ENCODE measurements at regions not wholly inside any gene's neighbourhood (a gene's known extent, or its start where the extent isn't known, plus 50 kb on each side); places are given as distances from the start of the nearest gene placed in this dataset.

DNA sequence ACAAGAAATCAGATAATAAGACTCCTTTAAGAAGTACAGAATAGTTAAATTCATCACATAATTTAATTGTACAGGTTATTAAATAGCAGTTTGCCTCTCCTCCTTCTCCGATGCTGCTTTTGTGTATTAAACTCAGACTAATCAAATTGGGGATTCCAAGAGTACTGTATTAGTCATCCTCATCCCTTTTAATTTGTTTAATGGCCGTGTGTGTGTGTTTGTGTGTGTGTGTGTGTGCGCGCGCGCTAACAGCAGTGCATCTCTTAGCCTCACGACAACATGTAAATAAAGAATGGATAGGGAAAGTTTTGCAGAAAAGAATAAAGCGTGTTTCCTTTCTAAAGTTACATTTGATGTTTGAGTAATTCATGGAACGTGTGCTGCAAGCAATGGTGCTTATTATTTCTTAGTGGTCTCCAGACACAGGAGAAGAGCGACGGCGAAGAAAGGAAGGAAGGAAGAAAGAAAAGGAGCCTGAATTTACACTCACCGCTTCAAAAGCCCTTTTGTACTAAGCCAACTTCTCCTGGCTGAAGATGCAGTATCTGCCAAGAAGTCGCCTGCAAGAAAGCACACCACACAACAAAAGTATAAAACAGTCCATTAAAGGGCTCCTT, 220.3 kb downstream of the ASCL1 start:
- Histone ChIP-seq H3K23ac (ENCODE audit: low read length) (no peak overlapping the region), H3K56ac (ENCODE audit: low read length) (no peak overlapping the region), H2BK120ac (ENCODE audit: low read depth, low read length) (no peak overlapping the region), H2BK5ac (ENCODE audit: low read length) (no peak overlapping the region), H3K9ac (ENCODE audit: low read length) (no peak overlapping the region), H3K4me1 (ENCODE audit: control insufficient read depth, low read depth, low read length) (no peaks in the 10 kb centered on the region), H3K79me1 (ENCODE audit: low read length) (no peaks in the 10 kb centered on the region), H2AK5ac (ENCODE audit: low read length) (no peak overlapping the region), H3K27me3 (ENCODE audit: insufficient read depth, low read length, poor library complexity) (no peaks in the 10 kb centered on the region), H3K36me3 (ENCODE audit: control insufficient read depth, insufficient read depth, low read length) (no peaks in the 10 kb centered on the region), H3K4ac (ENCODE audit: low read depth, low read length) (no peak overlapping the region), H3K18ac (ENCODE audit: low read length) (no peak overlapping the region), H3K4me2 (ENCODE audit: low read length) (no peak overlapping the region), H3K4me3 (ENCODE audit: low read length) (no peak overlapping the region), H4K8ac (ENCODE audit: low read depth, low read length) (no peak overlapping the region), H3K79me2 (ENCODE audit: control insufficient read depth, insufficient read depth, low read length) (no peaks in the 10 kb centered on the region), H2BK15ac (replicated peaks; ENCODE audit: low read depth) (no peak overlapping the region), H4K5ac (ENCODE audit: low read length) (no peak overlapping the region), H3K27ac (ENCODE audit: low read depth, low read length) (no peak overlapping the region)
- WGBS (ENCODE audit: extremely low coverage, insufficient coverage, low lambda C conversion rate) = no CpG with 5 or more reads among the region's 14 CpGs
- DNase-seq = no peak

DNA sequence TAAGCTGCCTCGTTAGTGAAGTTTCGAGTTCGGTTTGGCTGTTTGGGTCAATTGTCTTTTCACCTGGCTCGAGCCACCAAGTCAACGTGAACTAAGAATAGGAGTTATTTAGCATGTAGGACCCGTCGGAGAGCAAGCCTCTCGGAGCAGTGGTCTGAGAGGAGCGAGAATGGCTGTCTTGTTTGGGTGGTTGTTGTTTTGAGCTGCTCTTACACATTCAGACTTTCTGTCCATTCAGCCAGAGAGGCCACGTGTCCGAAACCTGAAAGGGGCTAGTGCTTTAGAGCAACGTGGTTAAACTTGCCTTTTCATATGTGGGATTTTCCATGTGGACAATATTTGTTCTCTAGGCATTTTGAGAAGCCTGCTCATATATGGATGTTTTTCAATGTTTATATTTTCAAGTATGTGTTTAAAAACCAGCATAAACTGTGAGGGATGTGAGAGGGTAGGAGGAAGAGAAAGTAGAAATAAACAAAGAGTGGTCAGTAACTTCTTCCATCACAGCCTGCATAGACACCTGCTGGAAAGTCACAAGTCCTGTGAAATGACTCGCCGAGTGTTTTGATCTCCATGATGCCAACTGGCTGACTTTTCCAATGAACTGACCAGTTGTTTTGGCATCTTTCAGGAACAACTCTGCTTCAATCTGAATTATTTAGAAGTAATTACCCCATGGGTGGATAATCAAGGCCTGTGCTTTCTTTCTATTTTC, 221.0 kb downstream of the ASCL1 start:
- Histone ChIP-seq H3K79me2 (ENCODE audit: control insufficient read depth, insufficient read depth, low read length) (no peaks in the 10 kb centered on the region), H3K36me3 (ENCODE audit: control insufficient read depth, insufficient read depth, low read length) (no peaks in the 10 kb centered on the region), H3K4me2 (ENCODE audit: low read length) (no peak overlapping the region), H2BK5ac (ENCODE audit: low read length) (no peak overlapping the region), H2BK15ac (replicated peaks; ENCODE audit: low read depth) (no peak overlapping the region), H3K23ac (ENCODE audit: low read length) (no peak overlapping the region), H3K4ac (ENCODE audit: low read depth, low read length) (no peak overlapping the region), H3K4me1 (ENCODE audit: control insufficient read depth, low read depth, low read length) (no peaks in the 10 kb centered on the region), H2AK5ac (ENCODE audit: low read length) (no peak overlapping the region), H3K27ac (ENCODE audit: low read depth, low read length) (no peak overlapping the region), H4K5ac (ENCODE audit: low read length) (no peak overlapping the region), H4K8ac (ENCODE audit: low read depth, low read length) (no peak overlapping the region), H2BK120ac (ENCODE audit: low read depth, low read length) (no peak overlapping the region), H3K27me3 (ENCODE audit: insufficient read depth, low read length, poor library complexity) (no peaks in the 10 kb centered on the region), H3K18ac (ENCODE audit: low read length) (no peak overlapping the region), H3K56ac (ENCODE audit: low read length) (no peak overlapping the region), H3K79me1 (ENCODE audit: low read length) (no peaks in the 10 kb centered on the region), H3K4me3 (ENCODE audit: low read length) (no peak overlapping the region), H3K9ac (ENCODE audit: low read length) (no peak overlapping the region)
- DNase-seq = no peak
- WGBS (ENCODE audit: extremely low coverage, insufficient coverage, low lambda C conversion rate) = no CpG with 5 or more reads among the region's 14 CpGs

DNA sequence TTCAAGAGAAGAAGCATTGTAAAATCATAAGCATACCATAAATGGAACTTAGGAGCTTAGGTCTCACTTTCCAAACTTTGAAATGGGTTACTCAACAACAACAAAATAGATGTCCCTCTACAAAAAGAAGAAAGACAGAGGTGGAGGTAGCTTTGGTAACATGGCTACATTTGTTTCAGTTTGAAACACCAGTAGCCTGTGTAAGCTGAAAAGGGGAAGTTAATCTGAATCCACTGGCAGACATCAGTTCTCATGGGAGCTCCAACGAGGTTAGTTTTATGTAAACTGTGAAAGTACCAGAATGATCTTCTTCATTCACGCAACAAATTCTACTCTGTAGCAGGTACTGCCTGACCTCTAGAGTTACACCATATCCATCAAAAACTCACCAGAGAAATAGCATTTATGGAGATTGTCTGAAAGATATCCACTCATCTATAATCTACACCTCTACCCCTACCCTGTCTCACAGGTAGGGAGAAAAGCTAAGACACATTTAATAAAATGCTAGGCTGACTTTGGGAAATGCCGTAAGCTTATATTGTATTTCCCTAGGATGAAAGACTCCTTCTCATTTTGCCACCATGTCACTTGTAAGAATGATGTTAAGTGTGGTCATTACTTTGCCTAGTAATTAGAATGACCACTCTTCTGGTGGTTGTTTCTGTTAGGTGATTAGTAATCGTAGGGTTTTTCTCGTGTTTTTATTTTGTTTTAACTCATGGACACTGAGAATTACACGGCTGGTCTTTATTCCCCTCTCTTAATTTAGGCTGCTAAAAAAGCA, 224.1 kb downstream of the ASCL1 start:
- no peaks in the 10 kb centered on the region for H3K36me3 ChIP-seq (ENCODE audit: control insufficient read depth, insufficient read depth, low read length)
- H3K23ac ChIP-seq (ENCODE audit: low read length) = no peak overlapping the region
- H3K4me2 ChIP-seq (ENCODE audit: low read length) = no peak overlapping the region
- H3K27me3 ChIP-seq (ENCODE audit: insufficient read depth, low read length, poor library complexity) = no peaks in the 10 kb centered on the region
- H2BK15ac ChIP-seq (replicated peaks; ENCODE audit: low read depth) = no peak overlapping the region
- no peak overlapping the region for H4K5ac ChIP-seq (ENCODE audit: low read length)
- no peak overlapping the region for H3K4ac ChIP-seq (ENCODE audit: low read depth, low read length)
- no peaks in the 10 kb centered on the region for H3K79me2 ChIP-seq (ENCODE audit: control insufficient read depth, insufficient read depth, low read length)
- DNase-seq = no peak
- H3K18ac ChIP-seq (ENCODE audit: low read length) = no peak overlapping the region
- H2AK5ac ChIP-seq (ENCODE audit: low read length) = no peak overlapping the region
- H3K9ac ChIP-seq (ENCODE audit: low read length) = no peak overlapping the region
- H3K4me3 ChIP-seq (ENCODE audit: low read length) = no peak overlapping the region
- no peak overlapping the region for H2BK5ac ChIP-seq (ENCODE audit: low read length)
- no peak overlapping the region for H4K8ac ChIP-seq (ENCODE audit: low read depth, low read length)
- H3K79me1 ChIP-seq (ENCODE audit: low read length) = no peaks in the 10 kb centered on the region
- no peaks in the 10 kb centered on the region for H3K4me1 ChIP-seq (ENCODE audit: control insufficient read depth, low read depth, low read length)
- H3K56ac ChIP-seq (ENCODE audit: low read length) = no peak overlapping the region
- WGBS (ENCODE audit: extremely low coverage, insufficient coverage, low lambda C conversion rate) = no CpG with 5 or more reads among the region's 6 CpGs
- no peak overlapping the region for H2BK120ac ChIP-seq (ENCODE audit: low read depth, low read length)
- no peak overlapping the region for H3K27ac ChIP-seq (ENCODE audit: low read depth, low read length)

- H4K5ac ChIP-seq (ENCODE audit: low read length) = no peak overlapping the region
- H3K36me3 ChIP-seq (ENCODE audit: control insufficient read depth, insufficient read depth, low read length) = no peaks in the 10 kb centered on the region
- H4K8ac ChIP-seq (ENCODE audit: low read depth, low read length) = no peak overlapping the region
- no peak overlapping the region for H3K18ac ChIP-seq (ENCODE audit: low read length)
- H2BK5ac ChIP-seq (ENCODE audit: low read length) = no peak overlapping the region
- H3K79me2 ChIP-seq (ENCODE audit: control insufficient read depth, insufficient read depth, low read length) = no peaks in the 10 kb centered on the region
- WGBS (ENCODE audit: extremely low coverage, insufficient coverage, low lambda C conversion rate) = no CpG with 5 or more reads among the region's 1 CpG
- H3K56ac ChIP-seq (ENCODE audit: low read length) = no peak overlapping the region
- H3K4ac ChIP-seq (ENCODE audit: low read depth, low read length) = no peak overlapping the region
- no peak overlapping the region for H3K27ac ChIP-seq (ENCODE audit: low read depth, low read length)
- H3K23ac ChIP-seq (ENCODE audit: low read length) = no peak overlapping the region
- no peak overlapping the region for H3K4me3 ChIP-seq (ENCODE audit: low read length)
- H3K4me1 ChIP-seq (ENCODE audit: control insufficient read depth, low read depth, low read length) = no peaks in the 10 kb centered on the region
- no peak overlapping the region for H3K4me2 ChIP-seq (ENCODE audit: low read length)
- H2AK5ac ChIP-seq (ENCODE audit: low read length) = no peak overlapping the region
- no peaks in the 10 kb centered on the region for H3K79me1 ChIP-seq (ENCODE audit: low read length)
- H3K27me3 ChIP-seq (ENCODE audit: insufficient read depth, low read length, poor library complexity) = no peaks in the 10 kb centered on the region
- H2BK15ac ChIP-seq (replicated peaks; ENCODE audit: low read depth) = no peak overlapping the region
- H2BK120ac ChIP-seq (ENCODE audit: low read depth, low read length) = no peak overlapping the region
- H3K9ac ChIP-seq (ENCODE audit: low read length) = no peak overlapping the region
- peak; percentile 38 for DNase-seq
These were observed 224.8 kb downstream of the ASCL1 start for GRCh38 chr12:103182299-103182698.

- Histone ChIP-seq H2AK5ac (ENCODE audit: low read length) (no peak overlapping the region), H3K36me3 (ENCODE audit: control insufficient read depth, insufficient read depth, low read length) (no peaks in the 10 kb centered on the region), H3K27me3 (ENCODE audit: insufficient read depth, low read length, poor library complexity) (no peaks in the 10 kb centered on the region), H3K4ac (ENCODE audit: low read depth, low read length) (no peak overlapping the region), H3K4me3 (ENCODE audit: low read length) (no peak overlapping the region), H3K4me2 (ENCODE audit: low read length) (no peak overlapping the region), H2BK5ac (ENCODE audit: low read length) (no peak overlapping the region), H4K5ac (ENCODE audit: low read length) (no peak overlapping the region), H3K79me2 (ENCODE audit: control insufficient read depth, insufficient read depth, low read length) (no peaks in the 10 kb centered on the region), H3K27ac (ENCODE audit: low read depth, low read length) (no peak overlapping the region), H3K56ac (ENCODE audit: low read length) (no peak overlapping the region), H2BK15ac (replicated peaks; ENCODE audit: low read depth) (no peak overlapping the region), H3K9ac (ENCODE audit: low read length) (no peak overlapping the region), H3K18ac (ENCODE audit: low read length) (no peak overlapping the region), H3K4me1 (ENCODE audit: control insufficient read depth, low read depth, low read length) (no peaks in the 10 kb centered on the region), H3K79me1 (ENCODE audit: low read length) (no peaks in the 10 kb centered on the region), H2BK120ac (ENCODE audit: low read depth, low read length) (no peak overlapping the region), H4K8ac (ENCODE audit: low read depth, low read length) (no peak overlapping the region), H3K23ac (ENCODE audit: low read length) (no peak overlapping the region)
- no peak for DNase-seq
- WGBS (ENCODE audit: extremely low coverage, insufficient coverage, low lambda C conversion rate) = no CpG with 5 or more reads among the region's 4 CpGs
These were observed 239.0 kb downstream of the ASCL1 start for GRCh38 chr12:103196467-103196866.
